ENCODE measurements at regions not wholly inside any gene's neighbourhood (a gene's known extent, or its start where the extent isn't known, plus 50 kb on each side); places are given as distances from the start of the nearest gene placed in this dataset.

DNA sequence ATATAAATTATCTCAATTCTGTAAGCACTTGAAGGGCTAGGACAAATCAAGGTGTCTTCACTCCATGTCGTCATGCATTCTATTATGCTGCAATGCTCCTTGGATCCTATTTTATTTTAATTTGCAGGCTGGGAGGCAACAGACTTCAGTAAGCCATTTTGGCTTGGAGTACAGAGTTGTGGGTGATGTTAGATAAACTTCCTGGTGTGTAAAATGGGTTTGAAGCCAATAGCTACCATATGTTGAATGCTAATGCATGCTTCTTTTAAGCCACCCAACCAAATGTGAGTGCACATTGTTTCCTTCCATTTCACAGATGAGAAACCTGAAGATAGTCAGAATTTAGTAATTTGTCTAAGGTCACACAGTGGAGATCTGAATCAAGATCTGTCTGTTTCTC is 482.8 kb downstream of the DISC1 start:
- Histone ChIP-seq H3K27ac (no peak overlapping the region), H3K9me3 (no peaks in the 10 kb centered on the region), H3K36me3 (no peaks in the 10 kb centered on the region), H3K4me1 (peaks cover under 1% of the 10 kb centered on the region), H3K4me3 (no peak overlapping the region), H3K27me3 (no peaks in the 10 kb centered on the region)
- no peak for TF ChIP-seq POLR2AphosphoS5 (IDR thresholded peaks at IDR 0.05)
- TF ChIP-seq EP300 (IDR thresholded peaks at IDR 0.05), result no peak
- TF ChIP-seq POLR2A (IDR thresholded peaks at IDR 0.05), result no peak
- TF ChIP-seq, protein P1, sequence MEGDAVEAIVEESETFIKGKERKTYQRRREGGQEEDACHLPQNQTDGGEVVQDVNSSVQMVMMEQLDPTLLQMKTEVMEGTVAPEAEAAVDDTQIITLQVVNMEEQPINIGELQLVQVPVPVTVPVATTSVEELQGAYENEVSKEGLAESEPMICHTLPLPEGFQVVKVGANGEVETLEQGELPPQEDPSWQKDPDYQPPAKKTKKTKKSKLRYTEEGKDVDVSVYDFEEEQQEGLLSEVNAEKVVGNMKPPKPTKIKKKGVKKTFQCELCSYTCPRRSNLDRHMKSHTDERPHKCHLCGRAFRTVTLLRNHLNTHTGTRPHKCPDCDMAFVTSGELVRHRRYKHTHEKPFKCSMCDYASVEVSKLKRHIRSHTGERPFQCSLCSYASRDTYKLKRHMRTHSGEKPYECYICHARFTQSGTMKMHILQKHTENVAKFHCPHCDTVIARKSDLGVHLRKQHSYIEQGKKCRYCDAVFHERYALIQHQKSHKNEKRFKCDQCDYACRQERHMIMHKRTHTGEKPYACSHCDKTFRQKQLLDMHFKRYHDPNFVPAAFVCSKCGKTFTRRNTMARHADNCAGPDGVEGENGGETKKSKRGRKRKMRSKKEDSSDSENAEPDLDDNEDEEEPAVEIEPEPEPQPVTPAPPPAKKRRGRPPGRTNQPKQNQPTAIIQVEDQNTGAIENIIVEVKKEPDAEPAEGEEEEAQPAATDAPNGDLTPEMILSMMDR (IDR thresholded peaks at IDR 0.05), result no peak
- DNase-seq (ENCODE audit: low spot score in 2 of 2), result no peak
- 88% methylated on average over 1 of the region's 1 CpG for WGBS

DNA sequence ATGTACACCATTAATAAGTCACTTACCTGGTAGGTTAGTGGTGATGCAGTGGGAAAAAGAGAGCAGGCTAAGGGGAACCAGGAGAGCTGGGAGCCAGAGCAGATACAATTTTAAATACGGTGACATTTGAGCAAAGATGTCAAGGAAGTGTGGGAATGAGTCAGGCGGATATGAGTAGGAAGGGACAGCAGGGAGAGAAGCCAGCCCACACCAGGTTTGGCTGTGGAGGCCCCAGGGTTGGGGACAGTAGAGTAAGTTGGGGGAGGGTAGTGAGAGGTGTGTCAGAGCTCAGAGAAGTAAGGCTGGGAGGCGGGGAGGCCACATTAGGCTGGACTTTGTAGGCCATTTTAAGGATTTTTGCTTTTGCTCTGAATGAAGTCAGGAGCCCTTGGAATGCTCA is 482.0 kb downstream of the DISC1 start:
- WGBS, result 83% methylated on average over 3 of the region's 3 CpGs
- H3K4me3 ChIP-seq, result no peak overlapping the region
- no peak for TF ChIP-seq EP300 (IDR thresholded peaks at IDR 0.05)
- no peak for TF ChIP-seq POLR2A (IDR thresholded peaks at IDR 0.05)
- no peak for TF ChIP-seq POLR2AphosphoS5 (IDR thresholded peaks at IDR 0.05)
- TF ChIP-seq, protein P1 (IDR thresholded peaks at IDR 0.05), result no peak

DNA sequence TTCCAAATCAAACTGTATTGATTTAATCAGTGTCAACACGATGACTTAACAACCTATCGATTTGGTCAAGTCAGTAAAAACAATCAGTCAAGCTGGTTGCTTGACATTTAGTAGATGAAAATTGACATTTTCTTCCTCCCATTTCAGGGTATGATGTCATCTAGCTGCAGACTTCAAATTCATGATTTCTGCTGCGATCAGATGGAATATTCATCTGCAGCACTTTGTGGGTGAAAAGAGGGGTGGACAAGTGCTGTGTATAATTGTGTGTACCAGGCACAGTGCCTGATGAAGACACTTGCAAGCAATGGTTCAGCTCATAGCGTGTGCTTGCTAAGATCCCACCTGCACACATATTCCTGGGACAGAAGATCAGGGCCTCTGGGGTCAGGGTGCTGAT is 479.8 kb downstream of the DISC1 start:
- Histone ChIP-seq H3K36me3 (no peaks in the 10 kb centered on the region), H3K9me3 (no peaks in the 10 kb centered on the region), H3K4me1 (no peaks in the 10 kb centered on the region), H3K27ac (no peak overlapping the region), H3K4me3 (no peak overlapping the region), H3K27me3 (no peaks in the 10 kb centered on the region)
- TF ChIP-seq POLR2AphosphoS5 (IDR thresholded peaks at IDR 0.05) (no peak), EP300 (IDR thresholded peaks at IDR 0.05) (no peak), POLR2A (IDR thresholded peaks at IDR 0.05) (no peak)
- TF ChIP-seq, protein P1 (IDR thresholded peaks at IDR 0.05), result no peak
- no peak for DNase-seq (ENCODE audit: low spot score in 2 of 2)
- 75% methylated on average over 4 of the region's 4 CpGs for WGBS

More for the DNA sequence above, 482.0 kb downstream of the DISC1 start:
- Histone ChIP-seq H3K36me3 (no peaks in the 10 kb centered on the region), H3K27me3 (no peaks in the 10 kb centered on the region), H3K9me3 (no peaks in the 10 kb centered on the region), H3K4me1 (no peaks in the 10 kb centered on the region), H3K27ac (no peak overlapping the region)
- no peak for DNase-seq (ENCODE audit: low spot score in 2 of 2)

DNA sequence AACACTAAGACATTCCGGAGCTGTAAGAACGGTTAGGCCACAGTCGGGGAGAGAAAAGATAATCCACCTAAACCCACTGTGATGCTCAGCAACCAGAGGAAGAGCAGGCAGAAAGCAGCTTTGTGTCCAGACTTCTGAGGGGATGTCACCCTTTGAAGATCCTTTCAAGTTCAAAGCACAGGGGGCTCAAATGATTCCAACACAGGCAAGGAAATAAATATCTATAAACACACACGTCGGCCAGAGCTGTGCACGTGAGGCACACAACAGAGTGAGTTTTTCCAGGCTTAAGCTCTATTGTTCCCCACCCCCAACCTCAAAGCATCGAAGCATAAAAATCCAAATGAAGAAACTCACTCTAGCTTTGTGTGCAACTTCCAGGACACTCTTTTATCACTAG is 479.0 kb downstream of the DISC1 start:
- H3K4me3 ChIP-seq, result no peak overlapping the region
- H3K27ac ChIP-seq, result no peak overlapping the region
- no peaks in the 10 kb centered on the region for H3K36me3 ChIP-seq
- H3K4me1 ChIP-seq, result no peaks in the 10 kb centered on the region
- WGBS, result 90% methylated on average over 7 of the region's 7 CpGs
- no peak for DNase-seq (ENCODE audit: low spot score in 2 of 2)
- no peaks in the 10 kb centered on the region for H3K9me3 ChIP-seq
- TF ChIP-seq, protein P1 (IDR thresholded peaks at IDR 0.05), result no peak
- TF ChIP-seq EP300 (IDR thresholded peaks at IDR 0.05) (no peak), POLR2AphosphoS5 (IDR thresholded peaks at IDR 0.05) (no peak), POLR2A (IDR thresholded peaks at IDR 0.05) (no peak)
- H3K27me3 ChIP-seq, result no peaks in the 10 kb centered on the region

DNA sequence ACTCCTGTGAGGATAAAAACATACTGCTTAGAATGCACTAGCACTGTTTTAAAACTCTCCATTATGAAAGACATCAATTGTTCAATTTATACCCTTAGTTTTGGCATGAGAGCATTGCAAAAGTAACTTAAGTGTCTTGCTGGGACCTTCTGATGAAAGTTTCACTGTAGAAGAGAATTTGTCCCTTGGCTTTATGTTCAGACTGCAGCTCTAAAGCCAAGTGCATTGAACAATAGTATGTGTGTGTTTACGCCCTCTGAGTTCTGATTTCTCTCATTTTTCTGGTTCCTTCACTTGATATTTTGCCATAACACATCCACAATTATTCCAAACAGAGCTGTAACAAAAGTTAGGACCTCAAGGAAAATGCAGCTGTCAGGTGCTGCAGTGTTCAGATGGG is 474.6 kb downstream of the DISC1 start:
- H3K9me3 ChIP-seq, result no peaks in the 10 kb centered on the region
- DNase-seq (ENCODE audit: low spot score in 2 of 2), result no peak
- WGBS, result 86% methylated on average over 1 of the region's 1 CpG
- H3K27me3 ChIP-seq, result no peaks in the 10 kb centered on the region
- H3K27ac ChIP-seq, result no peak overlapping the region
- no peak overlapping the region for H3K4me3 ChIP-seq
- H3K36me3 ChIP-seq, result no peaks in the 10 kb centered on the region
- H3K4me1 ChIP-seq, result no peaks in the 10 kb centered on the region
- TF ChIP-seq, protein P1 (IDR thresholded peaks at IDR 0.05), result no peak
- no peak for TF ChIP-seq EP300 (IDR thresholded peaks at IDR 0.05)
- TF ChIP-seq POLR2AphosphoS5 (IDR thresholded peaks at IDR 0.05), result no peak
- TF ChIP-seq POLR2A (IDR thresholded peaks at IDR 0.05), result no peak
